ENCODE measurements at regions not wholly inside any gene's neighbourhood (a gene's known extent, or its start where the extent isn't known, plus 50 kb on each side); places are given as distances from the start of the nearest gene placed in this dataset.

DNA sequence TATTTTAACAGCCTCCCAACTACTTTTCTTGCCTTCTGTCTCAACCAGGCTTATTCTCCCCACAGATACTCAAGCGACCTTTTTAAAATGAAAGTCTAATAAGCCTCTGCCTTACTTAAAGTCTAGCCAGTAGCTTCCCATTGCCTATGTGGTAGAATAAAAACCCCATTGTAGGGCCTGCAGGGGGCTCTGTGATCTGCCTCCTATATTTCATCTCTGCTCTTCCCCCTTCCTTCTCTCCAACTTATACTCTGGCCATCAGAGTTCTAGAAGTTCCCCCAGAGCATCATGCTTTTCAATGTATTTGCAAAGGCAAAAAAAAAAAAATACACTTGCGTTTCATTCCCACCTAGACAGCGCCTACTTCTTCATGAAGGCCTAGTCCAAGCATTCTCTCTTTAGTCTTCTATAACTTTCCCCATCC lies 167.7 kb upstream of the ADO start:
- peak overlapping the region in 1 of 2 donors; percentile 7 for H3K4me3 ChIP-seq
- TF ChIP-seq, protein P1, sequence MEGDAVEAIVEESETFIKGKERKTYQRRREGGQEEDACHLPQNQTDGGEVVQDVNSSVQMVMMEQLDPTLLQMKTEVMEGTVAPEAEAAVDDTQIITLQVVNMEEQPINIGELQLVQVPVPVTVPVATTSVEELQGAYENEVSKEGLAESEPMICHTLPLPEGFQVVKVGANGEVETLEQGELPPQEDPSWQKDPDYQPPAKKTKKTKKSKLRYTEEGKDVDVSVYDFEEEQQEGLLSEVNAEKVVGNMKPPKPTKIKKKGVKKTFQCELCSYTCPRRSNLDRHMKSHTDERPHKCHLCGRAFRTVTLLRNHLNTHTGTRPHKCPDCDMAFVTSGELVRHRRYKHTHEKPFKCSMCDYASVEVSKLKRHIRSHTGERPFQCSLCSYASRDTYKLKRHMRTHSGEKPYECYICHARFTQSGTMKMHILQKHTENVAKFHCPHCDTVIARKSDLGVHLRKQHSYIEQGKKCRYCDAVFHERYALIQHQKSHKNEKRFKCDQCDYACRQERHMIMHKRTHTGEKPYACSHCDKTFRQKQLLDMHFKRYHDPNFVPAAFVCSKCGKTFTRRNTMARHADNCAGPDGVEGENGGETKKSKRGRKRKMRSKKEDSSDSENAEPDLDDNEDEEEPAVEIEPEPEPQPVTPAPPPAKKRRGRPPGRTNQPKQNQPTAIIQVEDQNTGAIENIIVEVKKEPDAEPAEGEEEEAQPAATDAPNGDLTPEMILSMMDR (IDR thresholded peaks at IDR 0.05) = no peak

DNA sequence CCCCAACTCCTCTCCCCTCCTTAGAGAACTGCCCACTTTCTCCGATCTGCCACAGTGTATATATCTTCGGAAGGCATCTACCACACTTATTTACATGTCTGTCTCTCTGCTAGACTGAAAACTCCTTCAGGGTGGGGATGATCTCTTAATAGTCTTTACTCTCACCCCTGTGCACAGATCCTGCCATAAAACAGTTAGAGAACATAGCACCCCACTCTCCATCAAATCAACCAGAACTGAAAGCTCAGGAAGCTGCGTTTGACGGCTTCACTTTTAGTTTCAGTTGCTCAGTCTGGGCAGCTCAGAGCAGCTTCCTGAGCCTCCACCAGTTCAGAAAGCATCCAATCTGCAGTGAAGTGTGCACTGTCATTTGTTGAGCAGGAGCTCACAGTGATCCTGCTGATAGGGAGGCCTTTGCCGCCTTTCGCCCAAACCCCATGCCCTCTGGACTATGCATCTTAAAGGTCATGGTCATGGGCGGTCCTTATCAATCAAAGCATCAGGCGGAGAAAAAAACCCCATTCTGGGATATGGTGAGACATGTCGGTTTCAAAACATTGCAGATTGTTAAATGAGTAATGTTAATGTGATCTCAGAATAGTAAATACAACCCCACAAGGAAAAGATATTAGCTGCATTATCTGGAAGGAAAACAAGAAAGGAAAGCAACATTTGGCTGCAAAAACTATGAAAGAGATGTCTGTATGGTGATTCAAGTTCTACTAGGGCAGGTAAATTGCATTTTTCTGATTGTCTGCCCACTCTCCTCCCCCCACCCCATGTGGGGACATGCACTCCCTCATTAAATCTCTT lies 167.1 kb upstream of the ADO start:
- ATAC-seq (peak; percentile 64), DNase-seq (peak in 3 of 4 donors; percentile 31 to 47 (median 40))
- intact Hi-C loops (cut with DNase I) = no loop called here
- no peaks in the 10 kb centered on the region for H3K9me3 ChIP-seq
- H3K27me3 ChIP-seq = no peaks in the 10 kb centered on the region
- no peaks in the 10 kb centered on the region for H3K36me3 ChIP-seq
- TF ChIP-seq, protein P1 (IDR thresholded peaks at IDR 0.05) = no peak
- peak overlapping the region in 1 of 2 donors; percentile 7 for H3K4me3 ChIP-seq
- H3K27ac ChIP-seq = peak overlapping the region; percentile 63 to 93
- H3K4me1 ChIP-seq = peaks cover 10 to 69% of the 10 kb centered on the region in 2 donors

More for the DNA sequence above, 167.7 kb upstream of the ADO start:
- Histone ChIP-seq H3K4me1 (peaks cover 10 to 76% of the 10 kb centered on the region in 2 donors), H3K36me3 (no peaks in the 10 kb centered on the region), H3K27me3 (no peaks in the 10 kb centered on the region), H3K9me3 (no peaks in the 10 kb centered on the region), H3K27ac (peak overlapping the region; percentile 63 to 93)
- DNase-seq (no peak), ATAC-seq (no peak)
- intact Hi-C loops (cut with DNase I) = no loop called here

DNA sequence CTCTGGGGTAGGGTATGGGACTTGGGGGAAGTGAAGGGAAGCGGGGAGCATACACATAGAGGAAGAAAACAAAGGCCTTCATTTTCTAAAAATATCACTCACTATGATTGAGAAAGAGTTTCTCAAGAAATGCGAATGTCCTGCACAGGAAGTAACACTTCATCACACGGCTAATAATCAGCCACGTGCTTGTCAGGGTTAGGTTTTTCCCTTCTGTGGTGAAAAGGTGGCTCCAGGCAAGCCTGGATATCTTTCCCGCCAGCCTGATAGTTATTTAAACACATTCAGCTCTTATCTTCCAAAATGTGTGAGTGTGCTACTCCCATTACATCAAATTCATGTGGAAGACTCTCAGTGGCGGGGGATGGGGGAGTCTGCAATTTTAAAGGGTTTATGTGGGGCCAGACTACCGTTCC lies 166.4 kb upstream of the ADO start:
- H3K4me1 ChIP-seq = peaks cover 10 to 63% of the 10 kb centered on the region in 2 donors
- DNase-seq = peak in 3 of 4 donors; percentile 46 to 85 (median 78)
- H3K4me3 ChIP-seq = no peak overlapping the region
- TF ChIP-seq, protein P1 (IDR thresholded peaks at IDR 0.05) = no peak
- peak; percentile 67 for ATAC-seq
- H3K9me3 ChIP-seq = no peaks in the 10 kb centered on the region
- intact Hi-C loops (cut with DNase I) = no loop called here
- H3K36me3 ChIP-seq = no peaks in the 10 kb centered on the region
- H3K27me3 ChIP-seq = no peaks in the 10 kb centered on the region
- H3K27ac ChIP-seq = peak overlapping the region; percentile 63 to 93

DNA sequence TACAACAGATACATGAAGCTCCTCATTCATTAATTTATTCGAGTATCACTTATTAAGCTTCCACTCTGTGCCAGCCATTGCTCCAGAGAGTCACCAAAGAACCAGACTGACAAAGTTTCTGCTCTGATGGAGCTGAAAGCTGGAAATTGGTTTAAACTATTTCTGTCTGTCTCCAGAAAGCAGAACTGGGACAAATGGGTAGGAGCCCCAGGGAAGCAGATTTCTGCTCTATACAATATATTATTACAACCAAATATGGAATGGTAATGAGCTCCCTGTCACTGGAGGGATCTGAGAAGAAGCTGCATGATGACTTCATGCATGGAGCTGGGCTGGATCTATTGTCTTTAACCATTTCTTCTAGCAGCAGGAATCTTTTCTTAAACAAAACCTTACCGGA lies 165.4 kb upstream of the ADO start:
- ATAC-seq = no peak
- Histone ChIP-seq H3K36me3 (no peaks in the 10 kb centered on the region), H3K9me3 (no peaks in the 10 kb centered on the region), H3K4me1 (peaks cover 10 to 57% of the 10 kb centered on the region in 2 donors), H3K27me3 (no peaks in the 10 kb centered on the region), H3K27ac (peak overlapping the region in 1 of 2 donors; percentile 93), H3K4me3 (no peak overlapping the region)
- DNase-seq = no peak
- TF ChIP-seq, protein P1 (IDR thresholded peaks at IDR 0.05) = no peak
- intact Hi-C loops (cut with DNase I) = no loop called here

DNA sequence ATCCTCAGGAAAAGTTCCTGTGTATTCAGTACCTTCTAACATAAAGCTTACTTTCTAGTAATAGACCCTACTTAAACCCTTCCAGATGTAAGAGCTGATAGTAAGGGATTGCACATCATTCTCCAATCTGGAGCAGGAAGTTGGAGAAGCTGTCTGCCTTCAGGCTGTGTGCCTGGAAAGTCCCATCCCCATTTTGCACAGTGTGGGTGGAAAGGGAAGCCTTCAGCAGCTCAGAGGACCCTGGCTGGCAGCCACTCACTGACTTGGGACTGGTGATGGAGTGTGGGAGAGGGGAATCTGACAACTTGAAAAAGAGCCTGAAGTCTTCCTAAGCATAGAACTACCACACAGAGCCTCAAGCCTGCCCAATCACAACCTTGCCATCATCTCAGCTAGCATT lies 164.1 kb upstream of the ADO start:
- DNase-seq = peak in 3 of 4 donors; percentile 27 to 63 (median 46)
- intact Hi-C loops (cut with DNase I) = no loop called here
- H3K27ac ChIP-seq = peak overlapping the region in 1 of 2 donors; percentile 1
- no peaks in the 10 kb centered on the region for H3K36me3 ChIP-seq
- peaks cover 10 to 46% of the 10 kb centered on the region in 2 donors for H3K4me1 ChIP-seq
- TF ChIP-seq, protein P1 (IDR thresholded peaks at IDR 0.05) = no peak
- H3K9me3 ChIP-seq = no peaks in the 10 kb centered on the region
- H3K27me3 ChIP-seq = no peaks in the 10 kb centered on the region
- H3K4me3 ChIP-seq = no peak overlapping the region
- ATAC-seq = peak; percentile 26
